ENCODE measurements at regions not wholly inside any gene's neighbourhood (a gene's known extent, or its start where the extent isn't known, plus 50 kb on each side); places are given as distances from the start of the nearest gene placed in this dataset.

DNA sequence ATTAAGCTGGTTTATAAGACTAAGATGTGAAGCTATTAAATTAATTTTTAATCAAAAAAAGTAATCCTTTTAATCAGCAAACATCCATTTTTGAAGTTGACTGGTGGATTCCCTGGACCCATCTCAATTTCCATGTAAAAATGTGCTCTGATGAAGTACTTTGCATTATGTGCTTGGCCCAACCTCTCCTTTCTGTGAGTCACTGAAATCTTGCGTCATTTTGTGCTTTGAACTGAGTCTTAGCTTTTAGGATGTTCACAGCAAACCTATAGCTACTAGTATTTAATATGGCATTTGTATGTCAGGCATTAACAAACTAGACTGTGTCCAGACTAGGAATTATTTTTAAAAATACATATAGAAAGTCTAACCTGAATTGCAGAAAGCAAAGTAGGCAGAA lies 55.0 kb upstream of the CDH12 start:
- TF ChIP-seq POLR2AphosphoS5 (IDR thresholded peaks at IDR 0.05; ENCODE audit: low read depth, low read length) (no peak), SIN3A (IDR thresholded peaks at IDR 0.05; ENCODE audit: borderline replicate concordance, insufficient read depth, low read length) (no peak), TAF1 (IDR thresholded peaks at IDR 0.05; ENCODE audit: borderline replicate concordance, insufficient read depth, low read length) (no peak), FOXP2 (optimal IDR thresholded peaks at IDR 0.05; ENCODE audit: borderline replicate concordance, extremely low read depth, extremely low read length, insufficient read depth) (no peak)
- TF ChIP-seq, protein P1, sequence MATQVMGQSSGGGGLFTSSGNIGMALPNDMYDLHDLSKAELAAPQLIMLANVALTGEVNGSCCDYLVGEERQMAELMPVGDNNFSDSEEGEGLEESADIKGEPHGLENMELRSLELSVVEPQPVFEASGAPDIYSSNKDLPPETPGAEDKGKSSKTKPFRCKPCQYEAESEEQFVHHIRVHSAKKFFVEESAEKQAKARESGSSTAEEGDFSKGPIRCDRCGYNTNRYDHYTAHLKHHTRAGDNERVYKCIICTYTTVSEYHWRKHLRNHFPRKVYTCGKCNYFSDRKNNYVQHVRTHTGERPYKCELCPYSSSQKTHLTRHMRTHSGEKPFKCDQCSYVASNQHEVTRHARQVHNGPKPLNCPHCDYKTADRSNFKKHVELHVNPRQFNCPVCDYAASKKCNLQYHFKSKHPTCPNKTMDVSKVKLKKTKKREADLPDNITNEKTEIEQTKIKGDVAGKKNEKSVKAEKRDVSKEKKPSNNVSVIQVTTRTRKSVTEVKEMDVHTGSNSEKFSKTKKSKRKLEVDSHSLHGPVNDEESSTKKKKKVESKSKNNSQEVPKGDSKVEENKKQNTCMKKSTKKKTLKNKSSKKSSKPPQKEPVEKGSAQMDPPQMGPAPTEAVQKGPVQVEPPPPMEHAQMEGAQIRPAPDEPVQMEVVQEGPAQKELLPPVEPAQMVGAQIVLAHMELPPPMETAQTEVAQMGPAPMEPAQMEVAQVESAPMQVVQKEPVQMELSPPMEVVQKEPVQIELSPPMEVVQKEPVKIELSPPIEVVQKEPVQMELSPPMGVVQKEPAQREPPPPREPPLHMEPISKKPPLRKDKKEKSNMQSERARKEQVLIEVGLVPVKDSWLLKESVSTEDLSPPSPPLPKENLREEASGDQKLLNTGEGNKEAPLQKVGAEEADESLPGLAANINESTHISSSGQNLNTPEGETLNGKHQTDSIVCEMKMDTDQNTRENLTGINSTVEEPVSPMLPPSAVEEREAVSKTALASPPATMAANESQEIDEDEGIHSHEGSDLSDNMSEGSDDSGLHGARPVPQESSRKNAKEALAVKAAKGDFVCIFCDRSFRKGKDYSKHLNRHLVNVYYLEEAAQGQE (IDR thresholded peaks at IDR 0.05; ENCODE audit: insufficient read depth in 1 of 2, low read depth in 2 of 2, low read length in 2 of 2) = no peak

Measured in PFSK-1 (cell line).